RWPE2 (cell line): ENCODE measurements at regions not wholly inside any gene's neighbourhood (a gene's known extent, or its start where the extent isn't known, plus 50 kb on each side); places are given as distances from the start of the nearest gene placed in this dataset.

ENCODE experiments used
- ATAC-seq: fragments of 200-7000 bp; cut with Tn5 transposase; 3 replicates; pipeline ENCODE4 v1.9.1; 2021; ENCODE audit warnings: low read depth
- DNase-seq: peaks from one replicate; pipeline ENCODE4 v3.0.0-alpha.2; 2020; ENCODE audit warnings: low spot score
- H3K27ac ChIP-seq: fragments of 450-650 bp; 2 replicates; pipeline ENCODE4 v1.5.1; 2017; ENCODE audit warnings: mild to moderate bottlenecking; ENCODE audit not compliant: poor library complexity, severe bottlenecking
- H3K27me3 ChIP-seq: fragments of 250-450 bp; sonication (Bioruptor Pico); 2 replicates; pipeline ENCODE4 v1.5.1; 2021; ENCODE audit warnings: mild to moderate bottlenecking, moderate library complexity; ENCODE audit not compliant: insufficient read depth, poor library complexity, severe bottlenecking
- H3K36me3 ChIP-seq: fragments of 250-450 bp; sonication (Bioruptor Pico); 2 replicates; pipeline ENCODE4 v1.5.1; 2020; ENCODE audit warnings: low read depth, mild to moderate bottlenecking, moderate library complexity
- H3K4me1 ChIP-seq: fragments of 250-450 bp; sonication (Bioruptor Pico); 2 replicates; pipeline ENCODE4 v1.5.1; 2021; ENCODE audit warnings: mild to moderate bottlenecking, moderate library complexity; ENCODE audit not compliant: insufficient read depth, poor library complexity, severe bottlenecking
- H3K4me3 ChIP-seq: fragments of 250-450 bp; sonication (Bioruptor Pico); 2 replicates; pipeline ENCODE4 v1.5.1; 2021; ENCODE audit warnings: mild to moderate bottlenecking, moderate library complexity; ENCODE audit not compliant: severe bottlenecking
- H3K9me3 ChIP-seq: fragments of 250-450 bp; sonication (Bioruptor Pico); 2 replicates; pipeline ENCODE4 v1.5.1; 2021; ENCODE audit warnings: mild to moderate bottlenecking, moderate library complexity; ENCODE audit not compliant: severe bottlenecking
- CTCF ChIP-seq: fragments of 450-650 bp; IDR thresholded peaks from one replicate; pipeline ENCODE4 v1.5.1; 2017; ENCODE audit warnings: mild to moderate bottlenecking, moderate library complexity; ENCODE audit not compliant: poor library complexity, severe bottlenecking

GRCh38 chr6:15775741-15776140, 112.9 kb upstream of the DTNBP1 start:
- no peak for ATAC-seq
- H3K27ac ChIP-seq, result no peak overlapping the region
- H3K4me3 ChIP-seq, result no peak overlapping the region
- H3K4me1 ChIP-seq, result no peaks in the 10 kb centered on the region
- no peaks in the 10 kb centered on the region for H3K36me3 ChIP-seq
- H3K9me3 ChIP-seq, result no peaks in the 10 kb centered on the region
- no peak for TF ChIP-seq CTCF
- H3K27me3 ChIP-seq, result no peaks in the 10 kb centered on the region
- DNase-seq, result no peak

GRCh38 chr6:15775076-15775634, 112.3 kb upstream of the DTNBP1 start:
- Histone ChIP-seq H3K27me3 (no peaks in the 10 kb centered on the region), H3K27ac (no peak overlapping the region), H3K36me3 (no peaks in the 10 kb centered on the region), H3K4me1 (no peaks in the 10 kb centered on the region), H3K4me3 (no peak overlapping the region), H3K9me3 (no peaks in the 10 kb centered on the region)
- ATAC-seq, result no peak
- DNase-seq, result no peak
- no peak for TF ChIP-seq CTCF

GRCh38 chr6:15773806-15774410, 111.1 kb upstream of the DTNBP1 start:
- Histone ChIP-seq H3K9me3 (no peaks in the 10 kb centered on the region), H3K27ac (no peak overlapping the region), H3K4me3 (no peak overlapping the region), H3K27me3 (no peaks in the 10 kb centered on the region), H3K4me1 (no peaks in the 10 kb centered on the region), H3K36me3 (no peaks in the 10 kb centered on the region)
- DNase-seq (no peak), ATAC-seq (no peak)
- TF ChIP-seq CTCF, result no peak

- no peaks in the 10 kb centered on the region for H3K4me1 ChIP-seq
- no peaks in the 10 kb centered on the region for H3K9me3 ChIP-seq
- no peak overlapping the region for H3K27ac ChIP-seq
- DNase-seq (no peak), ATAC-seq (no peak)
- H3K27me3 ChIP-seq, result no peaks in the 10 kb centered on the region
- TF ChIP-seq CTCF, result no peak
- no peak overlapping the region for H3K4me3 ChIP-seq
- no peaks in the 10 kb centered on the region for H3K36me3 ChIP-seq
Measured at GRCh38 chr6:15770347-15771143, 107.7 kb upstream of the DTNBP1 start.

GRCh38 chr6:15769511-15770018, 106.7 kb upstream of the DTNBP1 start:
- no peak for DNase-seq
- H3K27ac ChIP-seq, result no peak overlapping the region
- ATAC-seq, result no peak
- TF ChIP-seq CTCF, result no peak
- H3K27me3 ChIP-seq, result no peaks in the 10 kb centered on the region
- H3K4me1 ChIP-seq, result no peaks in the 10 kb centered on the region
- no peak overlapping the region for H3K4me3 ChIP-seq
- H3K9me3 ChIP-seq, result no peaks in the 10 kb centered on the region
- H3K36me3 ChIP-seq, result no peaks in the 10 kb centered on the region
